BE2C (cell line): ENCODE measurements at regions not wholly inside any gene's neighbourhood (a gene's known extent, or its start where the extent isn't known, plus 50 kb on each side); places are given as distances from the start of the nearest gene placed in this dataset.

Source experiments
- DNase-seq: peaks from one replicate; pipeline ENCODE4 v3.0.0-alpha.2; 2020
- H3K27me3 ChIP-seq: fragments of 250-450 bp; sonication (Bioruptor Pico); 2 replicates; pipeline ENCODE4 v1.5.1; 2020; ENCODE audit warnings: mild to moderate bottlenecking
- H3K36me3 ChIP-seq: fragments of 250-450 bp; sonication (Bioruptor Pico); 2 replicates; pipeline ENCODE4 v1.5.1; 2020; ENCODE audit warnings: mild to moderate bottlenecking
- H3K4me1 ChIP-seq: fragments of 250-450 bp; sonication (Bioruptor Pico); 2 replicates; pipeline ENCODE4 v1.5.1; 2020
- H3K4me3 ChIP-seq: 2 replicates; pipeline ENCODE4 v1.5.1; 2011; ENCODE audit warnings: low read depth, low read length
- H3K9me3 ChIP-seq: fragments of 250-450 bp; sonication (Bioruptor Pico); 2 replicates; pipeline ENCODE4 v1.5.1; 2020
- CTCF ChIP-seq: IDR thresholded peaks from 2 replicates; pipeline ENCODE4 v1.5.1; 2012; ENCODE audit warnings: mild to moderate bottlenecking, low read depth, low read length

GRCh38 chr6:11911538-11911937 is 100.6 kb upstream of the HIVEP1 start:
- Histone ChIP-seq H3K4me1 (no peaks in the 10 kb centered on the region), H3K4me3 (no peak overlapping the region), H3K27me3 (no peaks in the 10 kb centered on the region), H3K9me3 (no peaks in the 10 kb centered on the region), H3K36me3 (no peaks in the 10 kb centered on the region)
- DNase-seq: no peak
- no peak for TF ChIP-seq CTCF

GRCh38 chr6:11909696-11910132 is 102.4 kb upstream of the HIVEP1 start:
- no peak for TF ChIP-seq CTCF
- Histone ChIP-seq H3K9me3 (no peaks in the 10 kb centered on the region), H3K36me3 (no peaks in the 10 kb centered on the region), H3K4me3 (no peak overlapping the region), H3K4me1 (no peaks in the 10 kb centered on the region), H3K27me3 (no peaks in the 10 kb centered on the region)
- no peak for DNase-seq

DNA sequence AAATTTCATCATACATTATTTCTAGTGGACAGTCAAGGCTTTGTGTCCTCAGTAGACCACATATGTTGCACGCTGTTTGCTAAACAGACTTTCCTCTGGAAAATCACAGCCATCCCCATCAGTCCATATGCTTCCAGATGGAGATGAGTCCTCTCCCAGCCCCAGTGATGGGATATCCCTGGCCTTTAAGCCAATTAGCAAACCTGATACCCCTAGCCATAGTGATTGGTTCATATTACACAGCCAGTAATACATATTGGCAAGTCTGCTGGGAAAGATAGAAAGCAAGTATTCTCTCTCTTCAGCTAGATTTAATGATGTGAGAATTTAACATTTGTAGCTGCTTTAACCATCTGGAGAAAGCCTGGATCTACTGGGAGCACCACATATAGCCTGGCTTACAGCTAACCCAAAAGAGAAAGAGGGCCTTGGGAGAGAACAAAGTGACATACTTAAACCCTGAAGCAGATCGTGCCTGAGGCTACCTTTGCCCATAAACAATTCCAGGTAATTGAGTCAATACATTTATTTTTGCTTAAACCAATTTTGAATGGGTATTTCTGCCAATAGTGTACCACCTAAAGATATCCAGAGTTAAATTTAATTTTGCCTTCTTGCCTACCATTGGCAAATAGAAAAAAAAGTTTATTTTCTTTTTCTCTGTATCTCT is 103.5 kb upstream of the HIVEP1 start:
- Histone ChIP-seq H3K36me3 (no peaks in the 10 kb centered on the region), H3K4me3 (no peak overlapping the region), H3K9me3 (no peaks in the 10 kb centered on the region), H3K27me3 (no peaks in the 10 kb centered on the region), H3K4me1 (no peaks in the 10 kb centered on the region)
- no peak for DNase-seq
- no peak for TF ChIP-seq CTCF

GRCh38 chr6:11903645-11904044 is 108.5 kb upstream of the HIVEP1 start:
- no peak for DNase-seq
- no peaks in the 10 kb centered on the region for H3K9me3 ChIP-seq
- H3K27me3 ChIP-seq: no peaks in the 10 kb centered on the region
- no peak overlapping the region for H3K4me3 ChIP-seq
- no peak for TF ChIP-seq CTCF
- no peaks in the 10 kb centered on the region for H3K4me1 ChIP-seq
- H3K36me3 ChIP-seq: no peaks in the 10 kb centered on the region

GRCh38 chr6:11902527-11902926 is 109.6 kb upstream of the HIVEP1 start:
- no peak for TF ChIP-seq CTCF
- no peaks in the 10 kb centered on the region for H3K9me3 ChIP-seq
- no peak for DNase-seq
- no peaks in the 10 kb centered on the region for H3K4me1 ChIP-seq
- no peaks in the 10 kb centered on the region for H3K36me3 ChIP-seq
- no peak overlapping the region for H3K4me3 ChIP-seq
- no peaks in the 10 kb centered on the region for H3K27me3 ChIP-seq

DNA sequence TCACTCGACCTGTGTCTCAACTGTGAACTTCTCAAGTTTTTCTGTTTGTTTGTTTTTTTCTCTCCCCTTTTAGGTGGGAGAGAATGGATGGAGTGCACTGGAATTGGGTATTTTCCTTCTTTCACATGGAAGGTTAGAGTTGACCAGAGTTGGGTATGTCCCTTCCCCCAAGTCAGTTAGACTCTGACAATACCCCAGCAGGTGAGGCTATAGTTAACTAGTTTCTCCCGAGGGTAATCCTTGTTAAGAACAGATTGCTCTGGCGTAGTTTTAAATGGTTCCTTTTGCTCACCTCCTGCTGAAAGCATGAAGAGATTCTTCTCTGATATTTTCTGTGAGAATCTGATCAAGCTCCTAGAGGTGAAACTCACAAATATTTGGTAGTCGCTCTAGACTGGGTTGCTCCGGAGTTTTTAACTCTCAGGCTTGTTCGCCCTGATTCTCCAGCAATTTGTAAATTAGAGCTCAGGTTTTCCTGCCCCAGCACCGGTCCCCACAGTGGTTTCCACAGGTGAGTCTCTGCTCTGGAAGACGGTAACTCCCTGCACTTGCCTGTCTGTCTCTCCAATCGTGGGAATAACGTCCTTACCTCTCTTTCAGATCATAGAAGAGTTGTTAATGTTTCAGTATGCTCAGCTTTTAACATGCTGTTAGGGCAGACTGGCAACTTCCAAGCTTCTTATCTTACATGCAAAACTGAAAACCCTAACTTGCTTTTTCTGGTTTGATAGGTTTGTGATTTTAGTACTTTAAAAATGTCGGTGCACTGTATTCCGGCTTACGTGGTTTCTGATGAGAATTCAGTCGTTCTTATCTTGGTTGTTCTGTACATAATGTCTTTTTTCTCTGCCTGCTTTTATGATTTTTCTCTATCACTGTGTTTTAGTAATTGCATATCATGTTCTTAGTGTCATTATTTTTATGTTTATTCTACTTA is 111.2 kb upstream of the HIVEP1 start:
- H3K4me3 ChIP-seq: no peak overlapping the region
- H3K9me3 ChIP-seq: no peaks in the 10 kb centered on the region
- H3K27me3 ChIP-seq: no peaks in the 10 kb centered on the region
- no peak for DNase-seq
- no peaks in the 10 kb centered on the region for H3K36me3 ChIP-seq
- TF ChIP-seq CTCF: no peak
- H3K4me1 ChIP-seq: no peaks in the 10 kb centered on the region
